ENCODE measurements at regions not wholly inside any gene's neighbourhood (a gene's known extent, or its start where the extent isn't known, plus 50 kb on each side); places are given as distances from the start of the nearest gene placed in this dataset.

DNA sequence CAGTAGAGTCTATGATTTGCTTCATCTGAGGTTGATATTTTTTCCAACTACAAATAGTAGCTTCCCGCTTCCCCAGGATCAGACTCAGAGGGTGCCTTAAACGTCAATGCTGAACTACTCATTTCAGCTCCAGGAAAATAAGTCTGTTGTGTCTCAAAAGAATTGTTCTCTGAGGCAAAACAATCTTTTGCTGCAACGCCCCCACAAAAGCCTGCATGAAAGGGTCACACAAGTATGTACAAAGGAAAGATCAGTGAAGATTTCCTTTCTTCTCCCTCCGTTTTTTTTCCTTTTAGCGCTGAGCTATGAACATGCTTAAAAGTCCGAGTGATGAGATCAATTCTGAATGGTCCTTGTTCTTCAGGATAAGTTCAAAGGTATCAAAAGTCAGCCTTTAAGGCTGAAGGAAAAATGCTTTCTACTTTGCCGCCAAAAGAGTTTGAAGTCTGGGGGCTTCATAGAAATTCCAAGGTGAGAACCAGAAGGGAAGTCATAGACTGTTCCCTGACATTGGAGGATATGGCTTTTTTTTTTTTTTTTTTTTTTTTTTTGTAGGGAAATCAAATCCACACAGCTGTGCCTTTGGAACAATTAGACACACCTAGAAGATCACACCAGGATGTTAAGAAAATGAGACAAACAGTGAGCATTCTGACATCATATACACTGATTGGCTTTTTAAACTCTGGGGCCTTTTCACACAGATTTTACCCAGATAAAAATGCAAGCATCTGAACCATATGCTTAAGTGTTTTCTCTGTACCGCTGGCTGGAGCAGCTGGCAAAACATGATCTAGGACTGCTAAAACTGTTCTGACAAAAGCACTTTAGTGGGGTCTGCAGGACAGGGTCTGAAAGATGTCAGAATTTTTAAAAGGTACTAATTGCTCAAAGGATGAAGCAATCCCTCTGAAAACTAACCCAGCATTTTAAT lies 329.3 kb downstream of the ENC1 start:
- no peak for DNase-seq

DNA sequence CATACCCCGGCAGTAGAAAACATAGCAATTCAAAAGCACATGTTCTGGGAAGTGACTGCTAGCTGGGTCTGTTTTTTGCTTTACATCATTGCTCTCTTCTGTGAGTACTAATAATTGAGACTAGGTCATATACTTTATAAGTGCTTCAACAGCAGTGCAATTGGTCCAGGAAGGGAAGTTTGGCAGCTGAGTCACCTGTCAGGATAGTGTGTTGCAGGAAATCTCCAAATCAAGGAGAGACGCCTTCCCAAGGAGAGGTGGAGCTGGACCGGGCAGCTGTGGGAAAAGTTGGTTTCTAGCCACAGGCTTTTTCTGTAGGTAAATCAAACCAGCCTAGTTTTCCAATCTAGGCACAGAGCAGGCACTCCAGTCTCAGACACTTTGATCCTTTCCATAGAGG lies 330.1 kb downstream of the ENC1 start:
- peak; percentile 38 for DNase-seq

DNA sequence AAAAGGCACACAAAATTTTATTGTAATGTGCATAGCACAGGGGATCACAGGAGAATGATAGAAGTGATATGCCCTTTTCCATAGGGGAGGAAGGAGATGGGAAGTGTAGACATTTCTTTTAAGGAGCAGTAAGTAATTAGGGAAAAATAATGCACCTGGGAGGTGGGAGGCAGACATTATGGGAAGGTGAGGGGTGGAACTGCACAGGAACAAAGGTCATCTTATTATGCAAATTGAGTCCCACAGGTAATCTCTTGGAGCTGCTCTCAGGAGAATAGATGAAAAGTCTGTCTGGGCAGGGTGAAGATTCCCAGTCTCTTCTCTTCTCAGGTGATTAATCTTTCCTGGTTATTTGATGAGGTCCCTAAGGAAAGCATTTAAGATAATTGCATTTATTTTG lies 331.5 kb downstream of the ENC1 start:
- no peak for DNase-seq

DNA sequence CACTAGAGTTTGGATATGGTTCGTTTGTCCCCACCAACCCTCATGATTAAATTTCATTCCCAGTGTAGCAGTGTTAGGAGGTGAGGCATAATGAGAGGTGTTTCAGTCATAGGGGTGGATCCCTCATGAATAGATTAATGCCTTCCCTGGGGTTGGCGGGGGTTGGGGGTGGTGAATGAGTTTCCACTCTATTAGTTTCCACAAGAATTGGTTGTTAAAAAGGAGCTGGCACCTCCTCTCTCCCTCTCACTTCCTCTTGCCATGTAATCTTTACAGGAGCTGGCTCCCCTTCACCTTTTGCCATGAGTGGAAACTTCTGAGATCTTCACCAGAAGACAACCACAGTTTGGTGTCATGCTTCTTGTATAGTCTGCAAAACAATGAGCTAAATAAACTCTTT lies 333.7 kb downstream of the ENC1 start:
- no peak for DNase-seq

DNA sequence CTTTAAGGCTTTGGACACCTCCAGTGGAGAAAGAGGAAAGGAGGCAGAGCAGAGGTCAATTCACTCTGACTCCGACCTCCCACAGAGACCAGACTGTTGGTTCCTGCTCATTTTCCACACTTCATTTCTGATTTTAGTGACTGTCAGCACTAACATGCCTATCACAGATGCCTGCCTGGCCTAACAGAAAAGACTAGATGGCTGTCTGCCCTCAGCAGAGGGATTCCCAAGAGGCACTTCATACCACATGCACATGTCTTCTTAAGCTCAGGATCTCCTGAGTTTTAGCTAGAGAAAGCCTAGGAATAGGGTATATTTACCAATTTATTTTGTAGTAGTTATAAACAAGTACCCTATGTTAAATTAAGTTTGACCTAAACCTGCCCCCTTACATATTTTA lies 336.0 kb downstream of the ENC1 start:
- DNase-seq: no peak

DNA sequence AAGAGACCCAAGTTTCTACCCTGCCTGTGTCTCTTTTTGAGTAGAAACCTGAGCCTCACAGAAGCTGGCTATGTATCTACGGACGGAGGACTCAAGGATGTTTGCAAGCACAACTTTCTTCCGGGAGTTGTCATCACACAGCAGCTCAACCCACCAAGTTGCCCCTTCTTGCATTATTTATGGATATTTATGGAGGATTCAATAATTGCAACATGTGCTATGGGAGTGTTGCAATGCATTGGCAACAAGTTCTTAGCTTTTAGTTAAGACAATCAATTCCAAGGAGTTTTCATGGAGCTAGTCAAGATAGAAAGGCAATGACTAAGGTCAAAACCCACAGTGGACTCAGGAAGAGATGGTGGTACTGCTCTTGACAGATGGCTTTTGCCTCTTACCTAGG lies 336.9 kb downstream of the ENC1 start:
- no peak for DNase-seq

DNA sequence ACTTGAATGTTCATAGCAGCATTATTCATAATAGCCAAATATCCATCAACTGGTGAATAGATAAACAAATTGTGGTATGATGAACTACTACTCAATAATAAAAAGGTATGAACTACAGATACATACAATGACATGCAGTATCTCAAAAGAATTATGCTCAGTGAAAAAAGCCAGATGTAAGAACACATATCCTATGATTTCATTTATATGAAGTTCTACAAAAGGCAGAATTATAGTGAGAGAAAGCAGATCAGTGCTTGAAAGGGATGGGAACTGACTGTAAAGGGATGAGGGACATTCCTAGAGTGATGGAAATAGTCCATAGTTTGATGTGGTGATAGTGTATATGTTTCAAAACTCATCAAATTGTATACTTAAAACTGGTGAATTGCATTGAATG lies 339.0 kb downstream of the ENC1 start:
- no peak for DNase-seq

DNA sequence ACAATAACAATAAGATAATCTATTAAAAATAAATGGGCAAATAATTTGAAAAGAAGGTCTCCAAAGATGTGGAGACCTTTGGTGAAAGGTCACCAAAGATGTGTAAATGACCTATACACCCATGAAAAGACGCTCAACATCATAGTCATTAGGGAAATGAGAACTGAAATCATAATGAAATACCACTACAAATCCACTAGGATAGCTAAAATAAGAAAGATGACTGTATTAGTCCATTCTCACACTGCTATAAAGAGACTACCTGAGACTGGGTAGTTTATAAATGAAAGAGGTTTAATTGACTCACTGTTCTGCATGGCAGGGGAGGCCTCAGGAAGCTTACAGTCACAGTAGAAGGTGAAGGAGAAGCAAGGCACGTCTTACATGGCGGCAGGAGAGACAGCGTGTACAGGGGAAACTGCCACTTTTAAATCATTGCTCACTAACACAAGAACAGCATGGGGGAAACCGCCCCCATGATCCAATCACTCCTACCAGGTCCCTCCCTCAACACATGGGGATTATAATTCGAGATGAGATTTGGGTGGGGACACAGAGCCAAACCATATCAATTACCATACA lies 339.6 kb downstream of the ENC1 start:
- DNase-seq: no peak

DNA sequence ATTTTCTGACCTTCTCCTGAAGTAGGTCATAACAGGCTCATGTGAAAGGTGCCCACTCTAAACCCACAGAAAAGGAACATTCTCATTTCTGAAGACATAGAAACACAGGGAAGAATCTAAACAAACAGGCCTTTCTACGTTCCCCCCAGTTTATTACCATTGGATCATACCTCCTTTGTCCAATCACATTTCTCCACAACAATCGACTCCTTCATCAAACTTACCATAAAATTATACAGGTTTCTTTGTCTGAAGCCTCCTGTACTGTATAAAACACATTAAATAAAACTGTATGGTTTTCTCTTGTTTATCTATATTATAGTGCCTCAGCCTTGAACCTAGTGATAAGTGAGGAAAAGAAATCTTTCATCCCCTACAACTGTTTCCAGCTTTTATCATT lies 340.7 kb downstream of the ENC1 start:
- no peak for DNase-seq

DNA sequence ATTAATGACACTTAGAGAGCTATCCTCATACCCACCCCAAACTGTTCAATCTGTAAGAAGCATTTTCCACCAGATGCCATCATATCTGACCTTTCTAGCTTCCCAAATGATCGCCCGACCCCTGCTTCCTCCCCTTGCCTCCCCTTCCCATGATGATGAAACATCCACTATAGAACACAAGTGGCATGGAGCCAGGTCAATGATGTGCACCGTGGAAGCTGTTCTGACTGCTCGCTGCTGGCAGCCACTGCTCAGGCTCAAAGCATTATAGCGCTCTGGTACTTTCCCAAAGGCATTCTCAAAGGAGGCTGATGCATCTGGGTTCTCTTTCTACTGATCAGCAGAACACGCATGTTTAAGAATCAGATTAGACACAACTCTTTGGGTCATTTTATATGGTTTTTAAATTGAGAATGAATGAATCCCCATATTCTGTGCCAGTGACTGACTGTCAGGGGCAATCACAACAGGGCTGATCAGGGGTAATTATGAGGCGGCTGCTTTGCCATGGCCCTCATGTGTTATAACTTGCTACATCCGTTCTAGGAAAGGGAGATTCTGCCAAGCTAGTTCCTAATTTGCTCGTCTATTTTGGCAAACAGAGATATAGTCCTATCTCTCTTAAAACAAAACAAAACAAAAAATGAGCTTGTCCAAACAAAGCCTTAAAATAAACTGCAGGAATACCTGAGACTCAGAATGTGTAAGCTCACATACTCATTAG lies 343.7 kb downstream of the ENC1 start:
- DNase-seq: peak; percentile 7

DNA sequence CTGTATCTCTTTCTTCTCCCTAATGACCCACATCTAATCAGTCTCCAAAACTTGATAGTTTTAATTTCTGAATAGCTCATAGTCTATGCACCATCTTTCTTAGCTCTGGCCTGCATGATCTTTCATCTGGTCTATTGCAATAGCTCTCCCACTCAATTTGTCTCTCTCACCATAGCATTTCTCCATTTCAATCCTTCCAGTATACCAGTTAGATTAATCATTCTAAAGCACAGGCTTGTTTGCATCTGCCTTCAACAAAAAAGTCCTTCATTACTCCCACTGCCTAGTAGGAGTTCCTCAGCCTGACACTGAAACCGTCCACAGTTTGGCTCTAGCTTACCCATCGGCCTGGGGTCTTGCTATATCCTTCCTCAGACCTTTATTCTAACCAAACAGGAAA lies 344.9 kb downstream of the ENC1 start:
- no peak for DNase-seq

DNA sequence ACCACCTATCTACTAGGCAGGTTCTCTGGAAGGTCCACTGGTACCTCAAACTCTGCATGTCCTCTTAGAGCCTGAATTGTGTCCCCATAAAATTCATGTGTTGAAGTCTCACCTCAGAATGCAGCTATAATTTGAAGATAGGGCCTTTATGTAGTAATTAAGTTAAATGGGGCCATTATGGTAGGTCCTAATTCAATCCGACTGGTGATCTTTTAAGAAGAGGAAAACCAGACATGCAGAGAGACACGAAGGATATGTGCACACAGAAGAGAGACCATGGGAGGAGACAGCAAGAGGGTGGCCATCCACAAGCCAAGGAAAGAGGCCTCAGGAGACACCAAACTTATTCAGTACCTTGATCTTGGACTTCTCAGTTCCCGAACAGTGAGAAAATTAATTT lies 345.4 kb downstream of the ENC1 start:
- DNase-seq: no peak

DNA sequence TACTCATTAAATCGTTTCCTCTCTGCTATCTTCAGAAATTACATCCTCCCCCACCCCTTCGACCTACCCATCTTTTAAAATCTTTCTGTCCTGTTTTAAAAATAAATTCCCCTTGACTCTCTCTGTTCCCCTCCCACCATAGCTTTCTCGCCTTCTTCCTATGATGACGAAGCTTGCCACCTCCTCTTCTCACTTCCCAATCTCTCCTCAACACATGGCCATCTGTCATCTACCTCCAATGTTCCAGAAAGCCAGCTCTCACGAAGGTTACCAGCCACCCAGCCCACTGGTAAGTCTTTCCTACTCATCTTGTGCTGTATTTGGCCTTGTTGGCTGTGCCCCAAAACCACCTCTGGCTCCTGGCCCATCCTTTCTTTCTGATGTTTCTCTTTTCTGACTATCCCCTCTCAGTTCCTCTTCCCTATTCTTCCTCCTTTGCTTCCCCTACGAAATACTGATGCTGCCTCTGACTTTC lies 346.3 kb downstream of the ENC1 start:
- DNase-seq: no peak

DNA sequence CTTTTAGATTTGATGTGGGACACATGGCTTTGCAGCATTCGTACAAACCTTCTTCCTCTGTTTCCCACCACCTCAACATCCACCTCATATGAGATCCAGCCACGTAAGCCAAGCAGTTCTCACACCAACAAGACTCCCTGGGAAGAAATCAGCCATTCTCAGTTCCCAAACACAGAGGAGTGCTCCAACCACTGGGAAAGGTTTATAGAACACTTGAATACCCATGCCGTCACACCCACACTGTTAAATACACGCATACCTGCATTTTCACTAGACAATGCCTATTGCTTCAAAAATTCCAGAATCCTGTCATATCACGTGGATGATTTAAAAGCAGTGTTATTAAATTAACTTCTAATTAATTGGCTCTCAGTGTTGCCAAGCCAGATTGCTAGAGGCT lies 347.3 kb downstream of the ENC1 start:
- DNase-seq: no peak

DNA sequence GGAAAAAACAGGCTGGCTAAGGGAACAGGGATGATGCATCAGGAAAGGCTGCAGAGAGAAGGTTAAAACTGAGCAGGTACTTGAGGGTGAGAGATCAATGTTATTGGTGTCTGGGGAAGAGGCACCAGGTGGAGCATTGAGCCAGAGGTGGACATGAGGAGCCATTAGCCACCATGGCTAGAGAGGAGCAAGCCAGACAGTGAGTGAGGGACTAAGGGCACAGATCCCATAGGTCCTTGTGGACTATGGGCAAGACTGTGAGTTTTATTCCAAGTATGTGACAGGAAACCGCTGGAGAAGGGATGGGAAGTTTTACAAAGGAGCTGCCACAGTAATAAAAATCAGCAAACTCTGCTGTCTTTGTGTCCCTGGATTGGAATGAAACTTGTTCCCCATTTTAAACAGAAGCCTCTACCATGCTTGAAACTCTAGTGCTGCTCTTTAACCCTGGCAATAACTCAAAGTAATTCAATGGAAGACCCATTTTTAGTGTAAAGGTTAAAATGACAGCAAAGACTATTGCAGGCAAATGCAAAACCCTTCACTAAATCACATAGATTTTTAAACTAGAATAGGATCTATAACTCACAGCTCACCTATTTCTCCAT lies 349.8 kb downstream of the ENC1 start:
- DNase-seq: no peak

DNA sequence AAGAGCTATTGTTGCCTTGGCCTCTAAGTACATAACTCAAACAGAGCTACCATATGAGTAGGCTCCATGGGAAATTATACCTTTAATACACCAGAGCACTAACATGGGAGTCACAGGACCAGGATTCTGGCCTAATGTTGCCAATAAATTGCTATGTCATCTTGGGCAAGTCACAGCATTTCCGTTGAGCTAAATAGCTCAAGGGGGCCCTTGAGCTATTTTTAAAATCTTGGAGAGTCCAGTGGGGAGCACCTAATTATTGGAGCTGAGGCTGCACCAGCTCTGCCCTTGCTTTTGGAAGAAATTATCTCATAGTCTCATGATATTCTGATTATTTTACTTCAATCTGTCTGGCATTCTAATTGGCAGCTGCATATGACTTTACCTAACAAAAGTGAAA lies 350.8 kb downstream of the ENC1 start:
- no peak for DNase-seq

DNA sequence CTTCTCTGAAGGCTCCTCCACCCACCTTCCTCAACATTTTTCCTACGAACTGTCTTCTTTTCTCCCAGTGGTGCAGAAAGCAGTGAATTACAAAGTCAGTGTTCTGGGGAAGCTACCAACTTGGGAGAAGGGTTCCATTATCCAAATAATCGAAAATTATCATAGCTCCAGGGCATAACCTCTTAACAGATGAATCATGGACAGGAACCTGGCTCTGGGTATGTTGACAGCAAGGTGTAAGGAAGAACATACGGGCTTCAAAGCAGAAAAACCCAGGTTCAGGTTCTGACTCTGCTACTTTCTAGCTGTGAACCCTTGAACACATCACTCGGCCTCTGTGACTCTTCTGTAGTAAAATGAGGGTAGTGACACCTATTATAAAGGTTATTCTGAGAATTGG lies 351.3 kb downstream of the ENC1 start:
- no peak for DNase-seq

DNA sequence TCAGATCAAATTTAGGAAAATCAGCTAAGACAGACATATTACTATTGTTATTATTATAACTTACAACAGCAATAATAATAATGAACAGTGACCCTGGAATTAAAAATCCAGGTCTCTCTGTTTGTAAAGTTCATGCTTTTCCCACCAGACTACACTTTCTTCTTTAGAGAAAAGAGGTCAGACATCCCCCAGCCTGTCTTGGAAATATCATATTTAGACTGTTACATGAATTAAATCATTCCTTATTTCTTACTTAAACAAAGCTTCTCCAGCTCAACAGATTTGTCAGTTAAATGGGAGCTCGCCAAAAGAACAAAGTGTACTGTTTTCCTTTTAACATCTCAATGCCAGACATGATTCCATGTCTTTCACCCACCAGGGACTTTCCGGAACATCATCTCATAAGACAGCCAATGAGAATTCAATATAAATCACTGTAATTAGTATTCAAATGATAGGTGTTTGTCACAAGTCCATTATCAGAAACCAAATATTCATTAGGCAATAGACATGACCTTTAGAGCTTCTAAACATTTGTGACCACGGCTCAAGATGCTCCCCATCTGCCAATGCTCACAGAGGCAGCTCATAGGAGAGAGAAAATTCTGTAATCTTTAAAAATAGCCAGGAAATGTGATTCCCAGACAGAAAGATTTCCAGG lies 351.9 kb downstream of the ENC1 start:
- DNase-seq: no peak

DNA sequence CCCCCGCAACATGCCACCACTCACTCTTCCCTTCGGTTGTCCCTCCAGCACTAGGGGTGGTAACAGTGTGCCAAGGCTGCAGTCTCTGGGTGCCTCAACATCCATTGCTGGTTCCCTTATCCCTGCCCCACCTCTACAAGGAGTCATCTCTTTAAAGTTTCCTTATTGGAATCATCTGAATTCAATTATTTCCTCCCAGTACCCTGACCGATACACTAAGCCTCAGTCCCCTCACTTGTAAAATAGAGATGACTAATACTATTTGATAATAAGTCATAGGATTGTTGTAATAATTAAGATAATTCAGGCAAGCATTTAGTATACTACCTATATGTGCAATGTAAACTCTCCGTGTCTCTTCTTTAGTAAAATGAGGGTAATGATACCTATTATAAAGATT lies 352.5 kb downstream of the ENC1 start:
- no peak for DNase-seq

DNA sequence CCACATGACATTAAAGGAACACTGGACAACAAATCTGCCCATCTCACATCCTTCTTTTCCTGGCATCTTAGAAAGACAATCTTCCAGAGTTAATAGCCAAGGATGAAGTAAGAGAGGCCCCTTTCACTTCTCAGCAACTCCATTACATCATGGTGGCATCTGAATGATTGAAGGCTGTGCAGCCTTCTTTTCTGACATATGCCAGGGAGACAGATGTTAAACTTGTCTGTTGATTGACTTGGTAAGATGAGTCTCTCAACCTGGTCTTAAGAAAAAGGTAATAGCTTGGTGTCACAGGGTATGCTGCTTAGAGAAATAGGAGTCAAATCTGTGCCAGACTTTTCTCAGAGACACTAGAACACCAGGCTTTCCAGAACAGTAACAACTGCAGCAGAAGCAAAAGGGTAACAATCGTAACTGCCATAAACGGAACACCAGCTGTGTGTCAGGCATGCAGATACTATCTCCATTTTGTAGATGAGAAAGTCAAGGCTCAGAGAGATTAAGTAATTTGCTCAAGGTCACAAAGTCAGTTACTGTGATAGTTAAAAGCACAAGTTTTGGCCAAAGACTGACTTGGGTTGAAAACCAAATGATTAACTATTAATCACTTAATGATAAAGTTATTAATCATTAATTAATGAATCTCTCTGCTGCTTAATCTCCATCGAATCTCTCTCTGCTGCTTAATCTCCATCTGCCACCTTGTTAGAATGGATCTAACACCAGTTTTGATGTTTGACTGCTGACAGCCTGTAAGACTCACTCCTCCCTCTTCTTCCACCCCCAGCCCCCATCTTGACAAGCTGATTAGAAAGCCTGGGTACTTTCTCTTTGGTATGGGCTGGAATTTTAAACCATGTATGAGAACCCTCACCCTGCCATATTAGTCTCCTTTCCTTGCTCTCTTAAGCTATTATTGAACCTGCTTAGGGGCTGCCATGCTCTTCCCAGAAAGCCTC lies 353.5 kb downstream of the ENC1 start:
- no peak for DNase-seq

DNA sequence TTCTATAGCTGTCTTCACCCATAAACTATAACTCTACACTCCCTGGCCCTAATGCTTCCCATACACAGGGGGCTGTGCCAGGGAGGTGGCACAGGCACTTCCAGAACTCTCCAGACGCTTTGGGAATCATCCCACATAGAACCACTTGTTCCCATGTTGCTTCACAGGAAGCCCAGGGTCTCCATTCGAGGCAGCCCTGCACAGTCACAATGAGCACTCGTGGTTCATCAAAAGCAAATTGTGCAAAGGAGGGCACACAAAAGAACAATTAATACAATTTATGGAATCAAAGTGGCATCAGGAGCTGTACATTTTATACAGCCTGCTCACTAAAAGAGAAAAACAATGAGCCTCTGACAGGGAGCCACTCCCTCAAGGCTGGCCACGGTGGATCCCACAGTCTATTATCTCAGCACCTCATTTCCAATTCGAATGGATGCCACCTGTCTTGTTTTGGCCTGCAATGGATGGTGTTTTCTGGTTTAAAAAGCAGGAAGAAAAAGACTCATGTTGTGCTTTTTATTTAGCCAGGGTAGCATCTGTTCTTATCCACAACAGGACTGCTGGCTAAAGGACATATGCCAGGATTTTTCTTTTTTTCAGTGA lies 354.8 kb downstream of the ENC1 start:
- DNase-seq: no peak
